ENCODE measurements at regions not wholly inside any gene's neighbourhood (a gene's known extent, or its start where the extent isn't known, plus 50 kb on each side); places are given as distances from the start of the nearest gene placed in this dataset.
"Not testable (repeated sequence)": the region's sequence is repeated elsewhere in the genome, so short reads cannot be mapped to it uniquely, and the experiment has no call there.

DNA sequence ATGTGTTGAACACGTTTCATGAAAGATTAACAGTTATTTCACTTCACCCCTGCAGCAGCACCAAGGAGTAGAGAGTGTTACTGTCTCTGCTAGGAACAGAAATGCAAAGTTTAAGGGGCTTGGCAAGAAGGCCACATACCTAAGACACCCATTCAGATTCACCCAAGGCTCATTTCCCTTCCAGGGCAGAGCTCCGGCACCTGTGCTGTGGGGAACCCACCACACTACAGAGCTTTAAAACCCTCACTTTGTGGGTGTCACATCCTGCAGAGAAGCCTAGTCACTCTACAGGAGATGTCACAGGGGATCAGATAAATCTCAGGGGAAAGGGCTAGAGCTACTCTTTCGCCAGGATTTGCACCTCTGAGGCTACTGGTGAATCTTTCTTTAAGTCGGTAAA is 176.1 kb upstream of the KLF6 start:
- no peak overlapping the region for H3K4me3 ChIP-seq (ENCODE audit: low read length)
- no peaks in the 10 kb centered on the region for H3K9me3 ChIP-seq (ENCODE audit: low read depth, low read length)
- H3K4me1 ChIP-seq (ENCODE audit: insufficient read depth, low read length) = peaks cover 21% of the 10 kb centered on the region
- H3K27me3 ChIP-seq (ENCODE audit: insufficient read depth, low read length) = no peaks in the 10 kb centered on the region

DNA sequence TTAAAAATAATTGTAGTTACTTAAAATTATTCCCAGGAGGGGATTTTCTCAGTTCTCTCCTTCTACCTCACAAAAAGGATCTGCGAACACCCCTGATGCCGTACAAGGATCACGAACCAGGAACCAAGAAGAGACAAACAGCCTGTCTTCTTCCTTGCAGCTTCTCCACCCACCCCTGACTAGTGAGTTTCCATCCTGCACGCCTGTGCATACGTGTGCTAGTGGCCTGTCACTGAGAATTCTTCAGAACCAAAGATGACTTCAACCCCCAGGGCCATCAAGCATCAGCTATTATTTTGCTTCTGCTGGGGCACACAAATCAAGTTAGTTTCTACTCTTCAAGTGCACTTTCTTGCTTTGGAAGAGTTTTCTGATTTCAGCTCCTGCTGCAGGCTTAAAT is 175.5 kb upstream of the KLF6 start:
- Histone ChIP-seq H3K4me3 (ENCODE audit: low read length) (no peak overlapping the region), H3K27me3 (ENCODE audit: insufficient read depth, low read length) (no peaks in the 10 kb centered on the region), H3K4me1 (ENCODE audit: insufficient read depth, low read length) (peaks cover 21% of the 10 kb centered on the region), H3K9me3 (ENCODE audit: low read depth, low read length) (no peaks in the 10 kb centered on the region)

DNA sequence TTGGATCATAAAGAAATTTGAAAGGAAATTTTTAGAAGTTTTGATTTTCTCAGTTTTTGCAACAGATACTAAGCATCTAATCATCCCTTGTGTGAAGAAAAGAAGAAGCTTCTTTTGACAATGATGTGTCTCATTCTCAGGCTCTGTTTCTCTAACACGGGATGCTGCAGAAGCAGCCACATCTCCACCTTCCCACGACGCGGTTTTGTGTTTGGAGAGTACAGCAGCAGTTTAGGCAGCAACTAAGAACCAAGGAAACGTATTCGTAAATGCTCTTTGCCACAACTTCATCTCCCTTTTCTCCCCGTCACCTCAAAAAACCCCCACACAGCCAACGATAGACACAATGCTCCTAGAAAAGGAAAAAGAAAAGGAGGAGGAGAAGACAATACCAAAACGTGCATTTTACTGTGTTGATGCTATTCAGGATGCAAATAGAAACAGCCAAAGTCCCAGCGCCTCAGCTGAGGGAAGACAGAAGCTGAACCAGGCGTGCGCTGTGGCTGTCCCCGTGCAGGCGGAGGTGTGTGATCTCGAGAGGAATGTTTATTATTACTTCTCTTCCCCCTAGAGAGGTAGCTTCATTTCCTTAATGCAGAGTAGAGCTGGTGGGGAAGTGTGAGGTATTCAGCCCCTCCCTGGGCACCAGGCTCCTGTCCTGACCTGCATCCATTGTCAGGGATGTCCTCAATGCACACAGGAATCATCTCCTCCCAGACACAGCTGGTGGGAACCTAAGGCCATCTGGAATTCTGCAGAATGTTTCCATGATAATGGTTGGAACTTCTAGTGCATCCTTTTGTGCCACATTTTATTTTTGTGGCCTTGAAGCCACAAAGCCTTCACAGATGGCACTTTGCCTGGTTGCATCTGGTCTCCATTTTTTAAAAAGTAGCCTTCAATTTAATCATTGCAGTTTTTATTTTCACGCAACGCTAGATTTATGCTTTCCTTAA is 174.6 kb upstream of the KLF6 start:
- H3K4me3 ChIP-seq (ENCODE audit: low read length) = no peak overlapping the region
- H3K27me3 ChIP-seq (ENCODE audit: insufficient read depth, low read length) = no peaks in the 10 kb centered on the region
- H3K9me3 ChIP-seq (ENCODE audit: low read depth, low read length) = no peaks in the 10 kb centered on the region
- H3K4me1 ChIP-seq (ENCODE audit: insufficient read depth, low read length) = peaks cover 21% of the 10 kb centered on the region

DNA sequence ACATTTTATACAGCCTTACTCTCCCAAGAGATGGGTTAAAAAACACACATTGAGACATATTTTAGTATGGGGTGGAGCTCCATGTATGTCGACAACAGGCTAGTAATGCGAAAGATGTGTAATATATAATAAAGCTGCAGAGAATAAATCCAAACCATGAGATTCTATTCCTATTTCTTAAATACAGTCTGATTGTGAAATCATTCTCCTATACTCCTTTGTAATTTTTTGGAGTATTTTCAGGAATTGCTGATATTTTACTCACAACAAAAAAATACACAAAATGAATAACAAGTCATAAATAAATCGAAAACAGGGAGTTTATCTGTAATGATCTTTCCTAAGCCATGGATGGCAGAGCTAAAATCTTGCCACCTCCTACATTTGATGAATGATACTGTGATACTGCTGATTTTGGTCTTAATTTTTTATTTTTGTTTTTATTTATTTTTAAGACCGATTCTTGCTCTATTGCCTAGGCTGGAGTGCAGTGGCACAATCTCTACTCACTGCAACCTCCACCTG is 173.5 kb upstream of the KLF6 start:
- H3K9me3 ChIP-seq (ENCODE audit: low read depth, low read length) = no peaks in the 10 kb centered on the region
- H3K4me3 ChIP-seq (ENCODE audit: low read length) = no peak overlapping the region
- H3K4me1 ChIP-seq (ENCODE audit: insufficient read depth, low read length) = peaks cover 21% of the 10 kb centered on the region
- H3K27me3 ChIP-seq (ENCODE audit: insufficient read depth, low read length) = no peaks in the 10 kb centered on the region

DNA sequence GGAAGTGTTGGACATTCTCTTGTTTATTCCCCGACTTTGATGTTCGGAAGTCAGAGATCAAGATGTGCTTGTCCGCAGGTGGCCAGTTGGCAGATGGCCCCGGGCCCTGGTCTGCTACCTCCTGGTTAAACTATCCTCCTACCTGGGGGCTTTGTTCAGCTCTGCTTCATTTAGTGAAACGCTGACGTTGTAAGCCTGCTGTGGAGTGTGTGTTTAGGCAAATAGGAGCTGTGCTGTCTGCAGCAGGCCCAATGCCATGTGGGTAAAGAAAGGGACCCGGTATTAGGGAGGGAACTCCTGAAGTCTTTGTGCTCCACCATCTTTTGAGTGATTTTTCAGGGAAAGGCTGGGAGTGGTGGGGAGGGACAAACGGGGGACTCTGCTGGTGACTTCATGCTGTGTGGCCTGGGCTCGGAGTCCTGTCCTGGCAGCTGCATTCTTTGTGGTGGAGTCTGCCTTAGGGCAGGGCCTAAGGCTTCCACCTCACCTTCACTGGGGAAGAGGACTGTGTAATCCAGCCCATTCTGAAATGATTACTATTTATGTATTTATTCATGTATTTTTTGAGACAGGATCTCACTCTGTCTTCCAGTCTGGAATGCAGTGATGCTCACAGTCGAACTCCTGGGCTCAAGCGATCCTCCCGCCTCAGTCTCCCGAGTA is 171.1 kb upstream of the KLF6 start:
- H3K9me3 ChIP-seq (ENCODE audit: low read depth, low read length) = no peaks in the 10 kb centered on the region
- H3K4me1 ChIP-seq (ENCODE audit: insufficient read depth, low read length) = peaks cover 12% of the 10 kb centered on the region
- no peak overlapping the region for H3K4me3 ChIP-seq (ENCODE audit: low read length)
- H3K27me3 ChIP-seq (ENCODE audit: insufficient read depth, low read length) = no peaks in the 10 kb centered on the region

DNA sequence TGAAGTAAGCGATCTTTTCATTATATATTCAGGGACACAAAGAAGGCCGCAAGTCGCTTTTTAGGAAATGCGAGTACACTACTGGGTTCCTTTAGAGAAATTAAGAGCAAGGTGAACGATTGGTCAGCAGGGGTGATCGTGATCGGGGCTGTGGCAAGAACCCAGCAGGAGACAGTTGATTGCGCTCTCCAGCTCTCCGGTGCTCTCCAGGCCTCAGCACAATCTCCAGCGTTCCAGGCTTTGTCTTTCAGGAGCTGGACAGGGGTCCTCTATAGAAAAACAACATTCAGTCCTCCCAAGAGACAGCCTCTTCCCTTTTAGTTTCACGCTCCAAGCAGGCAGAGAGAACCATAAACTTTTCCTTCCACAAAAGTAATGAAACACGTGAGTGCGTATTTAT is 170.5 kb upstream of the KLF6 start:
- Histone ChIP-seq H3K4me1 (ENCODE audit: insufficient read depth, low read length) (peaks cover 10% of the 10 kb centered on the region), H3K4me3 (ENCODE audit: low read length) (no peak overlapping the region), H3K9me3 (ENCODE audit: low read depth, low read length) (no peaks in the 10 kb centered on the region), H3K27me3 (ENCODE audit: insufficient read depth, low read length) (no peaks in the 10 kb centered on the region)

DNA sequence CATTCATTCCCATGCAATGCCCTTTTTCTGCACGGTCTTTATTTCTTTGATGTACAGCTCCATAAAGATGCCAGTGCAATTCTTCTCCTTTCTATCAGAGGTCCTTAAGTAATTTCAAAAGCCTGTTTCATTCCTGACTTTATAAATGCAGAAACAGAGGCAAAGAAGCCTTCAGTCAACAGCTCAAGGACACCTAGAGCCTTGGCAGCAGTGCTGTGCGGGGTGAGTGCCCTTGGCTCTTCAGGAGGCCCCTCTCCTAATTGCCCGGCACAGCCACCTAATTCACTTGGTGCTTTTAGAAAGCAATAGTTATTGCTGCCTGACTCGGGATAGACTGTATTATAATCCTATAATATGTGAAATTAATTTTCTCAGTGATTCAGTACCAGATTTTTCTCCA is 169.6 kb upstream of the KLF6 start:
- Histone ChIP-seq H3K27me3 (ENCODE audit: insufficient read depth, low read length) (no peaks in the 10 kb centered on the region), H3K9me3 (ENCODE audit: low read depth, low read length) (no peaks in the 10 kb centered on the region)

DNA sequence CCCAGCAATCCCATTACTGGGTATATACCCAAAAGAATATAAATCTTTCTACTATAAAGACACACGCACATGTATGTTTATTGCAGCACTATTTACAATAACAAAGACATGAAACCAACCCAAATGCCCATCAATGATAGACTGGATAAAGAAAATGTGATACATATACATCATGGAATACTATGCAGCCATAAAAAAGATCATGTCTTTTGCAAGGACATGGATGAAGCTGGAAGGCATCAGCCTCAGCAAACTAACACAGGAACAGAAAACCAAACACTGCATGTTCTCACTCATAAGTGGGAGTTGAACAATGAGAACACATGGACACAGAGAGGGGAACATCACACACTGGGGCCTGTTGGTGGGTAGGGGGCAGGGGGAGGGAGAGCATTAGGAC is 169.0 kb upstream of the KLF6 start:
- not testable (repeated sequence) for H3K4me3 ChIP-seq (ENCODE audit: low read length); H3K9me3 ChIP-seq (ENCODE audit: low read depth, low read length); H3K27me3 ChIP-seq (ENCODE audit: insufficient read depth, low read length)
- H3K4me1 ChIP-seq (ENCODE audit: insufficient read depth, low read length) = peaks cover 15% of the 10 kb centered on the region

More for the DNA sequence above, 169.6 kb upstream of the KLF6 start:
- Histone ChIP-seq H3K4me3 (ENCODE audit: low read length) (no peak overlapping the region), H3K4me1 (ENCODE audit: insufficient read depth, low read length) (peaks cover 13% of the 10 kb centered on the region)

DNA sequence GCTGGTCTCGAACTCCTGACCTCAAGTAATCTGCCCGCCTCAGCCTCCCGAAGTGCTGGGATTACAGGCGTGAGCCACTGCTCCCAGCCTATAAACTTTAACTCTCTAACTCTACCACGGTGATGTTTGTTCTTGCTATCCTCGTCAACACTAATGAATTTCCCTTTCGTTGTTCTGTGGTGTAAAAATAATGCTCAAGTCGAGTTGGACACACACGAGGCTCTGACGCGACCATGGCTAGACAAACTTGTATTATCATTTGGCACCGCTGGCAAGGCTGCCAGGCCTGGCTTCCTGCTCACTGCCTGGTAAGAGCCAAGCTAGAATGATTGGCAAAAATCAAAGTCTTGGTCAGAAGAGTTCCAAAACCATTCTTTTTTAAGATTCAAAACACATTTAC is 167.0 kb upstream of the KLF6 start:
- H3K4me3 ChIP-seq (ENCODE audit: low read length) = no peak overlapping the region
- H3K27me3 ChIP-seq (ENCODE audit: insufficient read depth, low read length) = no peaks in the 10 kb centered on the region
- H3K9me3 ChIP-seq (ENCODE audit: low read depth, low read length) = no peaks in the 10 kb centered on the region
- peaks cover 28% of the 10 kb centered on the region for H3K4me1 ChIP-seq (ENCODE audit: insufficient read depth, low read length)

DNA sequence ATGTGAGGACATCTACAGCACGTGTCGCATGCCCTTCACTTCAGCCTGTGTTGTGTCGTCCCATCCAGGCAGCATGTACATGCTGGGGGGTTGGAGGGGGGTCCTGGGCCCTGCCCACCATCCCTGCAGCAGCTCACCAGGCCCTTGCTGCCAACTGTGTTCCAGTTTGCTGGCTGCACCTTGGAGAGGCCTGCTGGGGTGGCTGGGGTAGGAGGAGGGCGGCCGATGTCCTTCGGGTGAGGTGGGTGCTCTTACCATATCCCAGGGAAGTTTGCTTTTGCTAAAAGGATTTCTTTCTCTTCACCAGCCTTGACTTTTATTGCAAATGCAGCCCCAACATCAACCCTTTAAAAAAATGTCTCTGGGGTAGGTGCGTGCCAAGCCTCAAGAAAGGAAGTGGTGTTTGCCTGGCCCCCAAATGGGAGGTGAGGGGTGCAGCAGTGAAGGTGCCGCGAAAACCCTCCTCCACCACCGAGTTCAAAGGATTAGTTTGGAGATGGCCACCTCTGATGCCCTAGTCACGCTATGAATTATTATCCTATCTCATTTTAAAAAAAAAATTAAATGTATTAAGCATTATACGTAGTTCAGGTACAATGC is 165.8 kb upstream of the KLF6 start:
- Histone ChIP-seq H3K9me3 (ENCODE audit: low read depth, low read length) (no peaks in the 10 kb centered on the region), H3K4me3 (ENCODE audit: low read length) (no peak overlapping the region), H3K27me3 (ENCODE audit: insufficient read depth, low read length) (no peaks in the 10 kb centered on the region), H3K4me1 (ENCODE audit: insufficient read depth, low read length) (peaks cover 33% of the 10 kb centered on the region)

DNA sequence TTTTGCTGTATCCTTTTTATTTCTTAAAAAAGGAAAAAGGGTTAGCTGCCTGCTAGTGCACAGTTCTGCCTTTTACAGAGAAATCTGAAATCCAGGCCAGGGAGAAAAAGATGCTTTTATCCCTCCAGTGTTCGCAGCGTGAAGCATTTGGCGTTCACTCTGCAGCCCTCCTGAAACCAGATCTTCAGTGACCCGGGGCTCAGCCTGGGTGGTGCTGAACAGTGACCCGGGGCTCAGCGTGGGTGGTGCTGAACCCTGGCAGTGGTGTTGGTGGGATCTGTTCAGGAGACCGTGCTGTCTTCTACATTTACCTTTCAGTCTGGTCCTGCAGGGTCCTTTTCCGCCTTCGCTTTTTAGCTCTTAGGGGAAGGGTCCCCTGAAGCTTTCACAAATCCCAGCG is 164.7 kb upstream of the KLF6 start:
- Histone ChIP-seq H3K27me3 (ENCODE audit: insufficient read depth, low read length) (no peaks in the 10 kb centered on the region), H3K4me1 (ENCODE audit: insufficient read depth, low read length) (peaks cover 33% of the 10 kb centered on the region), H3K4me3 (ENCODE audit: low read length) (no peak overlapping the region), H3K9me3 (ENCODE audit: low read depth, low read length) (no peaks in the 10 kb centered on the region)

DNA sequence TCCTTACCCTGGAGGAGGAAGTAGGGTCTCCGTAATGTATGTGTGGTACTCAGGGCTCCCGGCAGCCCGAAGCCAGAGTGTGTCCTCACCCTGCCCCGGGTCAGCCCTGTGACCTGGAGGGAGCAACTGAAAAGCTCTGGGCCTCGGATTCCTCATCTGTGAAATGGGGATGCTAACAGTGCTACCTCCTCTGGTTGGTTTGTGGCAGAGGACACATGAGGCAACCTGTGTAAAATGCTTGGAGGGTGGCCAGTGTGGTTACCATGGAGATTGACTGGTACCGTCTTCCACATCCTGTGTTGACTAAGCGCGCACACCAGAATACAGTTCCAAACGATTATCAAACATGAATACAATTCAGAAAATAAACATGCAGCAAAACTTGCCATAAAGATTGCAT is 163.8 kb upstream of the KLF6 start:
- Histone ChIP-seq H3K4me3 (ENCODE audit: low read length) (no peak overlapping the region), H3K4me1 (ENCODE audit: insufficient read depth, low read length) (peaks cover 33% of the 10 kb centered on the region), H3K27me3 (ENCODE audit: insufficient read depth, low read length) (no peaks in the 10 kb centered on the region), H3K9me3 (ENCODE audit: low read depth, low read length) (no peaks in the 10 kb centered on the region)

DNA sequence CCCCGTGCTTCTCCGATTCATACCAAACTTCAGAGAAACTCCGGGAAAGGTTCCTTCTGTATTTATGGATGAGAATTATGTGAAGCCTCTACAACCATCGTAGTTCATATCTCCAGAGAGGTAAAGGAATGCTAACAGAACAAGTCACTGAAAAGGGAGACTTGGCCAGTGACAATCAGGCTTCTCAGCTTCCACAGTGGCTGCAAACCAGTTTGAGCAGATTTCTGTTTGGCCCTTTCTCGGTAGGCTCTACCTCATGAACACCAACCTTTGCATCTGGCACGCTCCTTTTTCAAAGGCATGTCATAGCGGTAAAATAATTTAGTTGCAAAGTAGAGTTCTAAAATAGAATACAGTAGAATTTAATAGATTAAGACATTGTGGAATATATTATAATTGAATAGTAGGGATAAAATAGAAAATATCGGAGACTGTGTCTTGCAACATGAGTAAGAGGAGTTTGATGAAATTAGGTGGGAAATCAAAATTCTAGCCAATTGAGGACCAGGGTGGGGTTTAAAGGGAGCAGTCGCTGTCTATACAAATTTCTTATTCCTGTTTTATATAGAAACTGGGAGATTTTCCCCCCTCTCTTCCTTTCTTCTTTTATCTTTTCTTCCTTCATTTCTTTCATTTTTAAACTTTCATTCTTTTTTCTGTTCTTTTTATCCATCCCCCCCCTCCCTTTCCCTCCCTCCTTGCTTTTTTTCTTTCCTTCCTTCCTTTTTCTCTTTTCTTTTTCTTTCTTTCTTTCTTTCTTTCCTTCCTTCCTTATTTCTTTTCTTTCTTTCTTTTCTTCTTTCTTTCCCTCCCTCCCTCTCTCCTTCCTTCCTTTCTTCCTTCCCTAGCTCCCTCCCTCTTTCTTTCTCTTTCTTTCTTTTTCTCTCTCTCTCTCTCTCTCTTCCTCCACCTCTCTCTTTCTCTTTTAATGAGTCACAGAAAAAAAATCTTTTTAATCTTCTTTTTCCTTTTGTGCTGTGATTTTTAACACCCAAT is 161.5 kb upstream of the KLF6 start:
- no peak overlapping the region for H3K4me3 ChIP-seq (ENCODE audit: low read length)
- H3K9me3 ChIP-seq (ENCODE audit: low read depth, low read length) = no peaks in the 10 kb centered on the region
- peaks cover 33% of the 10 kb centered on the region for H3K4me1 ChIP-seq (ENCODE audit: insufficient read depth, low read length)
- H3K27me3 ChIP-seq (ENCODE audit: insufficient read depth, low read length) = no peaks in the 10 kb centered on the region

DNA sequence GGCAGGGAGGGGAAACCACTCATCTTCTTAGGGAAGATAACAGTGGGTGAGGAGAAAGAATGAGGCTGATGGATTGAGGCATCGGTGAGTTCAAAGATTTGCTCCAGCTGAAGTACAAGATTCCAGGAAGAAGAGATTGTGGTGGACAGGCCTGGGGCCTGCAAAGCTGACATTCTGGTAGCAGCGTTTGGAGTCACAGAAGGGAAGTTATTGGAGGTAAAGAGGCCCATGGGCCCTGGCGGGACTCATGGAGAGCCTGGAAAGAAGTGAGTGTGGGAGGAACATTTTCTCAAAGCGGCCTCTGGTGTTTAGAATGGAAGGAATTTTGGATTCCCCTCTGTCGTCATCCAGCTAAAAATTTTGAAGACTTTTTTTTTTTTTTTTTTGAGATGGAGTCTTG is 160.0 kb upstream of the KLF6 start:
- no peaks in the 10 kb centered on the region for H3K27me3 ChIP-seq (ENCODE audit: insufficient read depth, low read length)
- H3K4me1 ChIP-seq (ENCODE audit: insufficient read depth, low read length) = peaks cover 24% of the 10 kb centered on the region
- H3K9me3 ChIP-seq (ENCODE audit: low read depth, low read length) = no peaks in the 10 kb centered on the region
- no peak overlapping the region for H3K4me3 ChIP-seq (ENCODE audit: low read length)

All from mononuclear cell (primary cell).